Umbilical cord (tissue), 1 donor: ENCODE measurements at regions not wholly inside any gene's neighbourhood (a gene's known extent, or its start where the extent isn't known, plus 50 kb on each side); places are given as distances from the start of the nearest gene placed in this dataset.
"Not testable (repeated sequence)": the region's sequence is repeated elsewhere in the genome, so short reads cannot be mapped to it uniquely, and the experiment has no call there.

Source experiments
- DNase-seq: peaks from one replicate; pipeline ENCODE4 v3.0.0-alpha.2; 2015; ENCODE audit warnings: low spot score

DNA sequence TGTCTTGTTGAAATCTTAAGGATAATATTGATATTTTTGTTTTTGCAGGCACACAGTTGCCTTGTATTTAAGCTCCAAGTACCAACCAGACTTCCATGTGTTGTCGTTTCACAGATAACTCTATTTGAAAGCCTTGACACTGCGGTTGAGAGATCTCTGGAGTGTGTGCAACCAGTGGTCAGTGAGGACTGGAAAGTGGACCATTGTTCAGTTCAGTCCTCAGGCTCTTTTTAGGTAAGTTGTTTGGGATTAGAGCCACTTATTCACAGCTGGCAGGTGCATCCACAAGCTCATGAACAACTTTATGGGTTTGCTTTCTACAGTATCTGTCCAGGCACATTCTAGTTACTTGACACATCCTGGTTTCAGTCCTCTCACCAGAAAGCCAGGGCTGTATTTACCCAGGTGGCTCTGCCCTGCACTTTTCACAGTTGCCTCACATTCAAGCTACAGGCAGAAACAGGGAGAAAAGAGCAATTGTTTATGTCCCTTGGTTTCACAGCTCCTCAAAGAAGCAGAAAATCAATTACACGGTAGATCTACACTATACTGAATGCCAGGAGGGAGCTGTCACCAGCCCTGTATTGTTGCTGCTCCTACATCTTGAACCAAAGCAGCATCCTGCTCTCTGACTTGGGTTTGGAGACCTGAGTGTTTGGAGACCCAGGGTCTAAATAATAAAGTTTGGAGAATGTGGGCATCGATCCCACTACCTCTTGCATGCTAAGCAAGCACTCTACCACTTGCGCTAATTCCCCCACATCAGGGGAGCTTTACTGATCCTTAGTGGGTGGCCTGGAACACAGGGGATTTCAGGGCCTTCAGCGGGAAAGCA is 543.3 kb downstream of the PRIM2 start:
- DNase-seq: not testable (repeated sequence)

DNA sequence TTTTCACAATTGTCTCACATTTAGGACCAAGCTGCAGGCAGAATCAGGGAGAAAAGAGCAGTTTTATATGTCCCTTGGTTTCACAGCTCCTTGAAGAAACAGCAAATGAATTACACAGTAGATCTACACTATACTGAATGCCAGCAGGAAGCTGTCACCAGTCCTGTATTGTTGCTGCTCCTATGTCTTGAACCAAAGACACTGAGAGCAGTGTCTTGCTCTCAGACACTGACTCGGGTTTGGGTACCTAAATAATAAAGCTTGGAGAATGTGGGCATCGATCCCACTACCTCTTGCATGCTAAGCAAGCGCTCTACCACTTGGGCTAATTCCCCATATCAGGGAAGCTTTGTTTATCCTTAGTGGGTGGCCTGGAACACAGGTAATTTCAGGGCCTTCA is 552.7 kb downstream of the PRIM2 start:
- not testable (repeated sequence) for DNase-seq

DNA sequence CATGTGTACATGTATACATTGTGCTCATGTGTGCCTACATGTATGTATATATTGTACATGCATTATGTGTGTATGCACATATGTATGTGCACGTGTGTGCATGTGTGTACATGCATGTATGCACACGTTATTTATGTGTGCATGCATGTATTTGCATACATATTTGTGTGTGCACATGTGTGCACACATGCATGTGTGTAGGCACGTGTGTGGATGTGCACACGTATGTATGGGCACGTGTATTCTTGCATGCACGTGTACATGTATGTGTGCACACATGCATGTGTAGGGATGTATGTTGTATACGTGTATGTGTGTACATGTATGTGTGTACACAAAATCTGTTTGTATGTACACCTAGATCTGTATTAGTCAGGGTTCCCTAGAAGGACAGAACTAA is 556.0 kb downstream of the PRIM2 start:
- not testable (repeated sequence) for DNase-seq

DNA sequence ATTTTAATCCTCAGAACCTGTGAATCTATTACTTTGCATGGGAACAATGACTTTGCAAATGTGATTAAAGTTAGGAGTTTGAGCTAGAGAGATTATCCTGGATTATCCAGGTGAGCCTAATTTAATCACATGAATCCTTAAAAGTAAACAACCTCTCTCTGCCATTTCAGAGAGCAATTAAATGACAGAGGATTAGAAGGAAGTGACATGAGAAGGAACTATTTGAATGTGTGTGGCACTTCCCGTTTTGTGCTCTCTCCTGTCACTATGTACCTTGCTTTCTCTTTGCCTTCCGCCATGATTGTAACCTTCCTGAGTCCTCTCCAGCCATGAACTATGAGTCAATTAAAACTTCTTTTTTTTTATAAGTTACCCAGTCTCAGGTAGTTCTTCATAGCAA is 559.2 kb downstream of the PRIM2 start:
- not testable (repeated sequence) for DNase-seq

DNA sequence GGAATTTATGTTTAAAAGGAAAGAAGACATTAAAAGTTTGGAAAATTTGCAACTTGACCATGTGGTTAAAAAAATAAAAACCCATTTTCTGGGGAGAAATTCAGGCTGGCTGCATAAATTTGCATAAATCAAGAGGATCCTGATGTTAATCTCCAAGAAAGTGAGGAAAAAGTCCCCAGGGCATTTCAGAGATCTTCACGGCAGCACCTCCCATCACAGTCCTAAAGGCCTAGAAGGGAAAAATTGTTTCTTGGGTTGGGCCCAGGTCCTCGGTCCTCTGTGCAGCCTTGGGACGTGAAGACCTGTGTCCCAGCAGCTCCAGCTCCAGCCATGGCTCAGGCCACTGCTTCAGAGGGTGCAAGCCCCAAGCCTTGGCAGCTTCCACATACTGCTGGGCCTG is 560.3 kb downstream of the PRIM2 start:
- DNase-seq: not testable (repeated sequence)

DNA sequence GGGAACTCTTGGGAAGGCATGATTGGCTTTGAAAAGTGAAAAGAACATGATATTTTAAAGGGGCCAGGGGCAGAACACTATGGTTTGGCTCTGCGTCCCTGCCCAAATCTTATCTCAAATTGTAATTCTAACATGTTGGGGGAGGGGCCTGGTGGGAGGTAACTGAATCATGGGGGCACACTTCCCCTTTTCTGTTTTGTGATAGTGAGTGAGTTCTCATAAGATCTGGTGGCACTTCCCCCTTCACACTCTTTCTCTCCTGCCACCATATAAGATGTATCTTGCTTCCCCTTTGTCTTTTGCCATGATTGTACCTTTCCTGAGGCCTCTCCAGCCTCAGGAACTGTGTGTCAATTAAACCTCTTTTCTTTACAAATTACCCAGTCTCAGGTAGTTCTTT is 561.4 kb downstream of the PRIM2 start:
- not testable (repeated sequence) for DNase-seq

DNA sequence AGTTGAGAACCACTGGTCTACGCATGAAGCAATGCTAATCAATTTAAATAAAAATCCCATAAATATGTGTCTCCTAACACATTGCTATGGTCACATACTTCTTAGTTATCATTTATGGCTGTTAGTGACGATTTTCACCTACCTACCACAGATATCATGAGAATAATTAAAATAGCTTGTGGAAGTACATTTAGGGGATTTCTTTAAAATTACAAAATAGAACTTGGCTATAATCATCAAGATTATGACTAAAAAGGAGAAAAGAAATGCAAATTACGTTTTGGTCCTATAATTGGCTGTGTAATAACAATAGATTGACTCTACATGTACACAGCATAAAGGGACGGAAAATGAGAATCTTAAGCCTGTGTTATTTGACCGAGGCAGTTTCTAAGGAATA is 581.4 kb downstream of the PRIM2 start:
- DNase-seq: not testable (repeated sequence)

DNA sequence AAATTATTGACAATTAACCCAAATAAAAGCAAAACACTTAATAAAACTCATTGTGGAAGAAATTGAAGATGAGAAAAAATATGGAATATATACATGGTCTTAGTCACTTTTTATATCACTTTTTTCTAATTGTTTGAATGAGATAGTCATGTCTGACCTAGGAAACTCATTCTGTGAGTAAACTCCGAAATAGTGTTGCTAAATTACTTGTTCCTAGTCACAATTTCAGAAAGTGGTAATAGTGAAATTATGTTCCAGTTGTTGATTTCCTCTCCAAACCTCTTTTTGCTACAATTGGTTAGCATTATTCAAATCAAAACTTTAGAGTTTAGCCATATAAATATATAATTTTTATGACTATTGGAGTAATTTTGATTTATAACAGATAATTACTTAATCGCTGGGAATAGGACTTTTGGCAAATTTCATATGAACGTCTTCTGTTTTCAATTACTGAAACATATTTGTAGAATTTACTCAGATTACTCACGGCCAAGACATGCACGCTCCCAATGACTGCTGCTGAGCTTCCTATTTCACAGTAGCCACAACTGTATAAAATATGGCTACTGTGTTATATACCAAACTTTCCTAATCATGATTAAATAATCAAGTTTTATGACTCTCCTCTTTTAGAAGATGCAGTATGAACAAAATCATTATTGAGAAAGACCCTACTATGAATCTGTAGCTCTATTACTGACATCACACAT is 583.4 kb downstream of the PRIM2 start:
- not testable (repeated sequence) for DNase-seq

DNA sequence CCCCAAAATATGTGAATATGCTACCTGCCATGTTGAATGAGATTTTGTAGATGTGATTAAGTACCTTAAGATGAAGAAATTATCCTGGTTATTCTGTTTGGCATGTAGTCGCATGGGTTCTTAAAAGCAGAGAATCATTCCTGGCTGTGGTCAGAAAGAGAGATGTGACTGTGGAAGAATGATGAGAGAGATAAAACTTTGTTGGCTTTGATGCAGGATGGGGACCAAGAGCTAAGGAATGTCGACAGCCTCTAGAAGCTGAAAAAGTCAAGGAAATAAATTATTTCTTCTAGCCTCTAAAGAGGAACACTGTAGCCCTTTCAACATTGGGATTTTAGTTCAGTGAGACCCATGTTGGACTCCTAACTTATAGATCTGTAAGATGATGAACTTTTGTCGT is 584.0 kb downstream of the PRIM2 start:
- not testable (repeated sequence) for DNase-seq

DNA sequence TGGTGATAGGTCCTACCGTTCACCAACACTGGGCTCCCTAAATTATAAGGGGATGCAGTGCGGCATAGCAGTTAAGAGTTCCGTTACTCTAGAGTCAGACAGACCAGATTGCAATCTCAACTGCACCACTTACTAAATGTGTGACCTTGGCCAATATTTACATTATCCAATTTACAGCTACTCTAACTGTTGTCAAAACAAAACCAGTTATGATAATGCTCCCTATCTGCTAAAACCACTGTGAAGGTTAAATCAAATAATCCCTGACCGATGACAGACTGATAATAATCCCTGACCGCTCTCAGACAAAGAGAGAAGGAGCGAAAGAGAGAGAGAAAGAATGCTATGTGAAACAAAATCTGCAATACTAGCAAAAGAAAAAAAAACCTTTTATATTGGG is 586.9 kb downstream of the PRIM2 start:
- DNase-seq: not testable (repeated sequence)

DNA sequence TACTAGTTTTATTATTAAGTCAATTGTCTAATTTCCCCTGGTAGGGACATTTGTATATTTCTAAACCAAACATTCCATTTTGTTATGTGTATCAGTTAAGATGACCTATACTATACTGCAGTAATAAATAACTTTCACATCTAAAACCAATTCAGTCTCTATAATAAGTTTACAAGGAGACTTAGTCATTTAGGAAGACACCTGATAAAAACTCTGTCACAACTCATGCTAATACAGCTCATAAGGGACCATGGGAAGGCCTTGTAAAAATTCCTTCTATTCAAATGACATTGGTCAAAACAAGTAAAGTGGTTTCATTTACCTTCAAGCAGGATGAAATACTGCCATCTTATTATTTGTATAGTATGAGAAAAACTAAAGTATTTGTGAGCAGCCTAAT is 597.9 kb downstream of the PRIM2 start:
- DNase-seq: not testable (repeated sequence)

DNA sequence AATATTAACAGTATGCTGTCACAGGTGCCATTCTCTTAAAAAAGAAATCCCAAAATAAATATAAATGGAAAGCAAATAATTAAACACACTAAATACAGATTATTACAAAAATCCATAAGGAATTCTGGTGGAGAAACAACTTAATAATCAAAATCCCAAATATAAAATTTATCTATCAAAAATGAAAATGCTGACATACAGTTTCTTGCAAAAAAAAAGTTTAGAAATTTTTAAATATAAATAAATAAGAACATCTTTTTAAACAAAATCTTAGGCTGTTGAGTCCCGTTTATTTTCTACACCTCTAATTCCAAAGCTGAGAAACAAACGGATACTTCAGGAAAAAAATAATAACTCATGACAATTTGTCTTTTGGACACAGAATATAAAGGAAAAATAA is 625.5 kb downstream of the PRIM2 start:
- not testable (repeated sequence) for DNase-seq

DNA sequence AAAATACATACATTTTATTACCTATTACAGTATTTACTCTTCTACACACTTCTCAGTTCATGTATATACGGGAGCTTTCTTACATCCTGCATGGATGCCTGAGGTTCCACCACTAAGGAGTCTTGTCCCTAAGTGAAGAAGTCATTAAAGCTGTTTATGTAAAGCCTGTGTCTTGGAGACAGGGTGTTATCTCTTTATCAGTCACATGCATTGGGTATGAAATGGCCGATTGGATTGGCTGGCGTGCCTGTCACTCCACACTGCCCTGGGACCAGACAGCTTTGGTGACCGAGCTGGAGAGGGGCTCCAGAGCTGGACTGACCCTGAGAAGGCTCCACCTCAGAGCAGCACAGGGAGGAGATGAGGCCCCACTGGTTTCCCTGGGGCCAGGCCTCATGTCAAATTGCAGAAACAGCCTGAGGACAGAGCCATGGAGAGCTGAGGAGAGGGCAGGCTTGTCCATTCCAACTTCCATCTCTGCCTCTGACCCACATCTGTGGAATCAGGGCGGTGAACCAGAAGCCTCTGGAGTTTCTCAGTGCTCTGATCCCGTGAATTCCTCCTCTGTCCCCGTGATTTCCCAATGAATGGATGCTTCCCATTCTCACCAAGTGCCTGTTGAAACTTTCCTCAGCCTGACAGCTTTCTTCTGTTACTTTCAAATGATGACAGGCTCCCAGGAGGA is 628.8 kb downstream of the PRIM2 start:
- not testable (repeated sequence) for DNase-seq

DNA sequence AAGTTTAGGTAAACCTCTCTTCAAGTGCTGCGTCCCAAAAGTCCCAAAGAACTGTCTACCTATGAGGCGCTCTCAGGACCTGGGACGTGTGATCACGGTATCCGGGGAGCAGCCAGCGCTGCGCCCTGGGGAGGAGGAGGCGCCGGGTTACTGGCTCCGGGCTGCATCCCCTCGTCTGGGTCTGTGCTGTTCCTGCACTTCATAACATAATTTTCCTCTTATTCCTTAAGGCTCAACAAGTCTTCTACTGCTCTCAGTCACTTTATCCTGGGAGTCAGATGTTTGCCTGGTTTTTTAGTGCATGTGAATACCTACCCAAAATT is 629.3 kb downstream of the PRIM2 start:
- not testable (repeated sequence) for DNase-seq

DNA sequence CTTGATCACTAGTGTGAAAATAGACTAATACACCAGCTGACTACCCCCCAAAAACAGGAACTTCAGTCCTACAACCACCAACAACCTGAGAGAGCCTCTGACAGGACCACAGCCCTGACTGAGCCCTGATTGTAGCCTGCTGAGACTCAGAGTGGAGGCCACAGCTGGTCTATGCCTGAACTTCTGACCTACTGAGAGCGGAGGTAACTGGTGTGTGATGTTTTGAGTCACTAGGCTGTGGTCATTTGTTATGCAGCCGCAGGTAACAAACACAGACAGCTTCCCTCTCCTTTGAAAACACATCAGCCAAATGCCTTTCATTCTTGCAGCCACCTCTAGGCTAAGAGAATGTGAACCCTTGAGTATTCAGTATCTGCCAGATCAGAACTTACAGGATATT is 631.1 kb downstream of the PRIM2 start:
- not testable (repeated sequence) for DNase-seq

DNA sequence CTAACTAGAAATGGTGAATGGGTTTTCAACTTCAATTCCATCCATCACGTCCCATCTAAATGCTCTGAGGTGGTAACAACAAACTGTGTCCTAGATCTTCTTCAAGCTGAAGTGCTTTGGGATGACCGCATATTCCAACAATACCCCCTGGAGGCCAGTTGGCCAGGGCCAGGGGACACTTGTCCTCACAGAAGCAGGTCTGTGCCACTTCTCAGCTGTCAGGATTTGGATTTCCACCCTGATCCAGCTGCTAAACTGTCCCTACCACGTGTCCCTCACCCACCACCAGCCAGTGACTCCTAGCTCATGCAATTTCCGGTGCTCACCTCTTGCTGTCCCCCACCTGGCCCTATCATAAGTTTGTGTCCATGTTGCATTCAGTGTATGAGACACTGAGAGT is 633.0 kb downstream of the PRIM2 start:
- DNase-seq: not testable (repeated sequence)

DNA sequence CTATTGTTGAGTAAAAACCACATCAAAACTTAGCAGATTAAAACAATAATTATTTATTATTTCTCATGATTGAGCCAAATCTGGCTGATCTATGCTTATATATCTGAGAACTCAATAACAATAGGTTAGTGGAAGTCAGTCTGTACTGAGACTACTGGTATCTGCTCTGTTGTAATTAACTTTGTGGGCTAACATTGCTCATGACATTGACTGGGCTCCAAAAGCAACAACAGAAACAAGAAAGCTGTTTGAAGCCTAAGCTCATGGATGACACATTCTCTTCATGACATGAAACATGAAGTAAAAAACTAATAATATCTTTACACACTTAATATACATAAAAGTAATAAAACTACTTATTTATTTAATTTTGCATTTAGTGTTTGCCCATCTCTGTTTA is 649.3 kb downstream of the PRIM2 start:
- not testable (repeated sequence) for DNase-seq

DNA sequence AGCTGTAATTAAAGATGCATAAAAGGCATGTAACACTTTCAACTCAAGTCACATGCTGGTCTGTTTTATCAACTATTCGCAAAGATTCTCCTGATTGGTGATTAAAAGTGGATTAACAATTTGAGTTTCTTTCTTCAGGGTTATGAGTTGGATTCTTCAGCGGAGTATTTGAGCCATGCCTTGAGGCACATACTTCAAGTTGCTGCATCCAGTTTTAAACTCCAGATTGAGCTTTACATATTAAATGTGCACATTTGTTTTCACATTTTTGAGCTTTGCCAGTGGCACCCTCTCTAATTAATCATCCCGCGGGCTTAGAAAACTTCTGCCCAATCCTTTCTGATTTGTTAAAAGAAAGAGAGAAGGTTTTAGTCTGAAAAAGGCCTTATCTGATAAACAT is 654.5 kb downstream of the PRIM2 start:
- DNase-seq: not testable (repeated sequence)

DNA sequence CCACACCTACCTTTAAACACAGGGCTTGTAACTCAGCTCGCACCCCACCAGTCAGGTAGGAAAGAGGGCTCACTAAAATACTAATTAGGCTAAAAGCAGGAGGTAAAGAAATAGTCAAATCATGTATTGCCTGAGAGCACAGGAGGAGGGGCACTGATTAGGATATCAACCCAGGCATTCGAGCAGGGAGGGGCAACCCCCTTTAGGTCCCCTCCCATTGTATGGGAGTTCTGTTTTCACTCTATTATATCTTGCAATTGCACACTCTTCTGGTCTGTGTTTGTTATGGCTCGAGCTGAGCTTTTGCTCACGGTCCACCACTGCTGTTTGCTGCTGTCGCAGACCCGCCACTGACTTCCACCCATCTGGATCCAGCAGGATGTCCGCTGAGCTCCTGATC is 657.2 kb downstream of the PRIM2 start:
- DNase-seq: no peak

DNA sequence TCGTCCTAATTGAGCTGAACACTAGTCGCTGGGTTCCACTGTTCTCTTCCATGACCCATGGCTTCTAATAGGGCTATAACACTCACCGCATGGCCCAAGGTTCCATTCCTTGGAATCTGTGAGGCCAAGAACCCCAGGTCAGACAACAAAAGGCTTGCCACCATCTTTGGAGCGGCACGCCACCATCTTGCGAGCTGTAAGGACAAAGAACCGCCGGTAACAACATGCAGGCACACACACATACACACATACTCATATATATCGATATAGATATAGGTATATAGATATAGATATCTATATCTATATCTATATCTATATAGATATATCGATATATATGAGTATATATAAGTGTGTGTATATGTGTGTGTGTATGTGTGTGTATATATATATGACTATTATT is 657.7 kb downstream of the PRIM2 start:
- DNase-seq: not testable (repeated sequence)

DNA sequence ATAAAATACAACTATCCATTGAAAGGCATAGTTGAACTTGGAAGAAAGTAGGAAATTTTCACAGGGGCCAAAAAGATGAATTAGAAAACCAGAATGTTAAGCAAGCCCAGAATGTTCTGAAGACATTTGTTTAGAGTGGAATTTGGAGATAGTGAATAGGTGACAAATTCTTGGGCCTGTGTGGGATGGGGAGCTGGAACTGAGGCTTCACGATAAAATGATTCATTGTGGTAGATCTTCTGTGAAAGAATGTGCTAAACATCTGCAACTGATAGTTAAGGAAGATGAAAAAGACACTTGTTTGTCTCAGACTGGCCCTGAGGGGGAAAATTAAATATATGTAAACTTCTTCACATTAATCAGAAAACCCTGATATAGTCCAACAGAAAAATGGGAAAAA is 658.9 kb downstream of the PRIM2 start:
- not testable (repeated sequence) for DNase-seq

DNA sequence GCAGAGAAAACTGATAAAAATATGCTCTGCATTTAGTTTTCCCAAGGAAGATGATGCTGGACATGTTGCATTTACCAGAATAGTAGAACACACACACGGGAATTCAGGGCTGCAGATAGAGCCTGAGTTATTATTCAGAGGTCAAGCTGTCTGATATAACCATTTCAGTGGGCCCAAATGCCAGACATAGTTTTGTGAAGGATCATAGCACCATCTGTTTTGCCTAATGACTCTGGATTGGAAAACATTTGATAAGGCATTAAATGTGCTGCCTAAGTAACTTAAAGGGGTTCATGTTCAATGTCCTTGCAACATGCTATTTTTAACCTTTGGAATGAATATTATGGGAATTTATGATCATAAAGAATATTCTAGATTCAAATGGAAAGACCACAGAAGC is 666.2 kb downstream of the PRIM2 start:
- DNase-seq: peak; percentile 51
